ENCODE measurements at regions not wholly inside any gene's neighbourhood (a gene's known extent, or its start where the extent isn't known, plus 50 kb on each side); places are given as distances from the start of the nearest gene placed in this dataset.

DNA sequence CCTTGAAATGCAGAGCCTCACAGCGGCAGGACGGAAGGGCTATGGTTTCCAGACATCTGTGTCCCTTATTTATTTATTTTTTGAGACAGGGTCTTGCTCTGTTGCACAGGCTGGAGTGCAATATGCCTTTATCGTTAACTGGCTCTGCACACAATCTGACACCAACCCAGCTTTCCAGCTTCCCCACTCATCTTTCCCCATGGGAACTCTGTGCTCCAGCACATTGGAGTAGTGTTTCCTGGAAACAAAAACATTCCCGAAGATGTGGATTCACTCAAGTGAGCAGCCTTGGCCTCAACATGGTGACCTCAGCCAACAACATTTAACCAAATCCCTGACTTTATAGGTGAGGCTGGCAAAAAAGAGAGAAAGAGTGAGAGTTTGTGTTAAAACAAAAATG is 307.1 kb downstream of the TMEM114 start:
- ChIA-PET POLR2A (no interaction called here), CTCF (no interaction called here)
- no peak overlapping the region for H3K4me3 ChIP-seq (ENCODE audit: low read depth, low read length)
- H3K27ac ChIP-seq (ENCODE audit: extremely low read depth, low read depth, low read length), result no peak overlapping the region
- no peaks in the 10 kb centered on the region for H3K9me3 ChIP-seq (ENCODE audit: control insufficient read depth, insufficient read depth, low read depth, low read length)
- H3K4me1 ChIP-seq (ENCODE audit: control insufficient read depth, insufficient read depth, low read length), result no peaks in the 10 kb centered on the region
- H3K36me3 ChIP-seq (ENCODE audit: control insufficient read depth in 2 of 2, insufficient read depth in 1 of 2, low read length in 2 of 2), result no peaks in the 10 kb centered on the region
- TF ChIP-seq, protein P1, sequence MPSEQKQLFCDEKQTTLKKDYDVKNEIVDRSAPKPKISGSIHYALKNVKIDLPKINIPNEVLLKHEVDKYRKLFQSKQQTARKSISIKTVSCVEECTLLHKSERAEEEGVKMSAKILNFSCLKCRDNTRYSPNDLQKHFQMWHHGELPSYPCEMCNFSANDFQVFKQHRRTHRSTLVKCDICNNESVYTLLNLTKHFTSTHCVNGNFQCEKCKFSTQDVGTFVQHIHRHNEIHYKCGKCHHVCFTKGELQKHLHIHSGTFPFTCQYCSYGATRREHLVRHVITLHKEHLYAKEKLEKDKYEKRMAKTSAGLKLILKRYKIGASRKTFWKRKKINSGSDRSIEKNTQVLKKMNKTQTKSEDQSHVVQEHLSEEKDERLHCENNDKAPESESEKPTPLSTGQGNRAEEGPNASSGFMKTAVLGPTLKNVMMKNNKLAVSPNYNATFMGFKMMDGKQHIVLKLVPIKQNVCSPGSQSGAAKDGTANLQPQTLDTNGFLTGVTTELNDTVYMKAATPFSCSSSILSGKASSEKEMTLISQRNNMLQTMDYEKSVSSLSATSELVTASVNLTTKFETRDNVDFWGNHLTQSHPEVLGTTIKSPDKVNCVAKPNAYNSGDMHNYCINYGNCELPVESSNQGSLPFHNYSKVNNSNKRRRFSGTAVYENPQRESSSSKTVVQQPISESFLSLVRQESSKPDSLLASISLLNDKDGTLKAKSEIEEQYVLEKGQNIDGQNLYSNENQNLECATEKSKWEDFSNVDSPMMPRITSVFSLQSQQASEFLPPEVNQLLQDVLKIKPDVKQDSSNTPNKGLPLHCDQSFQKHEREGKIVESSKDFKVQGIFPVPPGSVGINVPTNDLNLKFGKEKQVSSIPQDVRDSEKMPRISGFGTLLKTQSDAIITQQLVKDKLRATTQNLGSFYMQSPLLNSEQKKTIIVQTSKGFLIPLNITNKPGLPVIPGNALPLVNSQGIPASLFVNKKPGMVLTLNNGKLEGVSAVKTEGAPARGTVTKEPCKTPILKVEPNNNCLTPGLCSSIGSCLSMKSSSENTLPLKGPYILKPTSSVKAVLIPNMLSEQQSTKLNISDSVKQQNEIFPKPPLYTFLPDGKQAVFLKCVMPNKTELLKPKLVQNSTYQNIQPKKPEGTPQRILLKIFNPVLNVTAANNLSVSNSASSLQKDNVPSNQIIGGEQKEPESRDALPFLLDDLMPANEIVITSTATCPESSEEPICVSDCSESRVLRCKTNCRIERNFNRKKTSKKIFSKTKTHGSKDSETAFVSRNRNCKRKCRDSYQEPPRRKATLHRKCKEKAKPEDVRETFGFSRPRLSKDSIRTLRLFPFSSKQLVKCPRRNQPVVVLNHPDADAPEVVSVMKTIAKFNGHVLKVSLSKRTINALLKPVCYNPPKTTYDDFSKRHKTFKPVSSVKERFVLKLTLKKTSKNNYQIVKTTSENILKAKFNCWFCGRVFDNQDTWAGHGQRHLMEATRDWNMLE (tag by site-specific recombination; conservative IDR thresholded peaks at IDR 0.05; ENCODE audit: low read depth), result no peak
- TF ChIP-seq, protein P2, sequence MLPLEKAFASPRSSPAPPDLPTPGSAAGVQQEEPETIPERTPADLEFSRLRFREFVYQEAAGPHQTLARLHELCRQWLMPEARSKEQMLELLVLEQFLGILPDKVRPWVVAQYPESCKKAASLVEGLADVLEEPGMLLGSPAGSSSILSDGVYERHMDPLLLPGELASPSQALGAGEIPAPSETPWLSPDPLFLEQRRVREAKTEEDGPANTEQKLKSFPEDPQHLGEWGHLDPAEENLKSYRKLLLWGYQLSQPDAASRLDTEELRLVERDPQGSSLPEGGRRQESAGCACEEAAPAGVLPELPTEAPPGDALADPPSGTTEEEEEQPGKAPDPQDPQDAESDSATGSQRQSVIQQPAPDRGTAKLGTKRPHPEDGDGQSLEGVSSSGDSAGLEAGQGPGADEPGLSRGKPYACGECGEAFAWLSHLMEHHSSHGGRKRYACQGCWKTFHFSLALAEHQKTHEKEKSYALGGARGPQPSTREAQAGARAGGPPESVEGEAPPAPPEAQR (tag by site-specific recombination; IDR thresholded peaks at IDR 0.05), result no peak
- TF ChIP-seq TRIM28 (IDR thresholded peaks at IDR 0.05; ENCODE audit: borderline replicate concordance, low read length) (no peak), ZNF157 (tag by site-specific recombination; IDR thresholded peaks at IDR 0.05) (no peak), ZNF692 (tag by site-specific recombination; IDR thresholded peaks at IDR 0.05) (no peak), ZNF639 (tag by site-specific recombination; IDR thresholded peaks at IDR 0.05) (no peak), ZNF776 (tag by site-specific recombination; IDR thresholded peaks at IDR 0.05; ENCODE audit: borderline replicate concordance) (no peak), SALL2 (tag by site-specific recombination; IDR thresholded peaks at IDR 0.05; ENCODE audit: borderline replicate concordance) (no peak), OSR2 (tag by site-specific recombination; IDR thresholded peaks at IDR 0.05) (no peak), ZNF391 (tag by site-specific recombination; IDR thresholded peaks at IDR 0.05; ENCODE audit: borderline replicate concordance, low read depth) (no peak), KLF10 (tag by site-specific recombination; IDR thresholded peaks at IDR 0.05) (no peak), ZFP37 (tag by site-specific recombination; IDR thresholded peaks at IDR 0.05) (no peak), ZBTB1 (tag by site-specific recombination; IDR thresholded peaks at IDR 0.05) (no peak)
- TF ChIP-seq, protein P3, sequence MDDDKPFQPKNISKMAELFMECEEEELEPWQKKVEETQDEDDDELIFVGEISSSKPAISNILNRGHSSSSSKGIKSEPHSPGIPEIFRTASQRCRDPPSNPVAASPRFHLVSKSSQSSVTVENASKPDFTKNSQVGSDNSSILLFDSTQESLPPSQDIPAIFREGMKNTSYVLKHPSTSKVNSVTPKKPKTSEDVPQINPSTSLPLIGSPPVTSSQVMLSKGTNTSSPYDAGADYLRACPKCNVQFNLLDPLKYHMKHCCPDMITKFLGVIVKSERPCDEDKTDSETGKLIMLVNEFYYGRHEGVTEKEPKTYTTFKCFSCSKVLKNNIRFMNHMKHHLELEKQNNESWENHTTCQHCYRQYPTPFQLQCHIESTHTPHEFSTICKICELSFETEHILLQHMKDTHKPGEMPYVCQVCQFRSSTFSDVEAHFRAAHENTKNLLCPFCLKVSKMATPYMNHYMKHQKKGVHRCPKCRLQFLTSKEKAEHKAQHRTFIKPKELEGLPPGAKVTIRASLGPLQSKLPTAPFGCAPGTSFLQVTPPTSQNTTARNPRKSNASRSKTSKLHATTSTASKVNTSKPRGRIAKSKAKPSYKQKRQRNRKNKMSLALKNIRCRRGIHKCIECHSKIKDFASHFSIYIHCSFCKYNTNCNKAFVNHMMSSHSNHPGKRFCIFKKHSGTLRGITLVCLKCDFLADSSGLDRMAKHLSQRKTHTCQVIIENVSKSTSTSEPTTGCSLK (tag by site-specific recombination; IDR thresholded peaks at IDR 0.05), result no peak
- TF ChIP-seq, protein P4, sequence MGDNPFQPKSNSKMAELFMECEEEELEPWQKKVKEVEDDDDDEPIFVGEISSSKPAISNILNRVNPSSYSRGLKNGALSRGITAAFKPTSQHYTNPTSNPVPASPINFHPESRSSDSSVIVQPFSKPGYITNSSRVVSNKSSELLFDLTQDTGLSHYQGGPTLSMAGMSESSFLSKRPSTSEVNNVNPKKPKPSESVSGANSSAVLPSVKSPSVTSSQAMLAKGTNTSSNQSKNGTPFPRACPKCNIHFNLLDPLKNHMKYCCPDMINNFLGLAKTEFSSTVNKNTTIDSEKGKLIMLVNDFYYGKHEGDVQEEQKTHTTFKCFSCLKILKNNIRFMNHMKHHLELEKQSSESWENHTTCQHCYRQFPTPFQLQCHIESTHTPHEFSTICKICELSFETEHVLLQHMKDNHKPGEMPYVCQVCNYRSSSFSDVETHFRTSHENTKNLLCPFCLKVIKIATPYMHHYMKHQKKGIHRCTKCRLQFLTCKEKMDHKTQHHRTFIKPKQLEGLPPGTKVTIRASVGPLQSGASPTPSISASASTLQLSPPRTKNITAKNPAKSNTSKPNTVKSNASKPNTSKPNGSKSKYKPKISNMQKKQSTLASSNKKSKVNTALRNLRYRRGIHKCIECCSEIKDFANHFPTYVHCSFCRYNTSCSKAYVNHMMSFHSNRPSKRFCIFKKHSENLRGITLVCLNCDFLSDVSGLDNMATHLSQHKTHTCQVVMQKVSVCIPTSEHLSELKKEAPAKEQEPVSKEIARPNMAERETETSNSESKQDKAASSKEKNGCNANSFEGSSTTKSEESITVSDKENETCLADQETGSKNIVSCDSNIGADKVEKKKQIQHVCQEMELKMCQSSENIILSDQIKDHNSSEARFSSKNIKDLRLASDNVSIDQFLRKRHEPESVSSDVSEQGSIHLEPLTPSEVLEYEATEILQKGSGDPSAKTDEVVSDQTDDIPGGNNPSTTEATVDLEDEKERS (tag by site-specific recombination; IDR thresholded peaks at IDR 0.05), result no peak
- TF ChIP-seq, protein P5, sequence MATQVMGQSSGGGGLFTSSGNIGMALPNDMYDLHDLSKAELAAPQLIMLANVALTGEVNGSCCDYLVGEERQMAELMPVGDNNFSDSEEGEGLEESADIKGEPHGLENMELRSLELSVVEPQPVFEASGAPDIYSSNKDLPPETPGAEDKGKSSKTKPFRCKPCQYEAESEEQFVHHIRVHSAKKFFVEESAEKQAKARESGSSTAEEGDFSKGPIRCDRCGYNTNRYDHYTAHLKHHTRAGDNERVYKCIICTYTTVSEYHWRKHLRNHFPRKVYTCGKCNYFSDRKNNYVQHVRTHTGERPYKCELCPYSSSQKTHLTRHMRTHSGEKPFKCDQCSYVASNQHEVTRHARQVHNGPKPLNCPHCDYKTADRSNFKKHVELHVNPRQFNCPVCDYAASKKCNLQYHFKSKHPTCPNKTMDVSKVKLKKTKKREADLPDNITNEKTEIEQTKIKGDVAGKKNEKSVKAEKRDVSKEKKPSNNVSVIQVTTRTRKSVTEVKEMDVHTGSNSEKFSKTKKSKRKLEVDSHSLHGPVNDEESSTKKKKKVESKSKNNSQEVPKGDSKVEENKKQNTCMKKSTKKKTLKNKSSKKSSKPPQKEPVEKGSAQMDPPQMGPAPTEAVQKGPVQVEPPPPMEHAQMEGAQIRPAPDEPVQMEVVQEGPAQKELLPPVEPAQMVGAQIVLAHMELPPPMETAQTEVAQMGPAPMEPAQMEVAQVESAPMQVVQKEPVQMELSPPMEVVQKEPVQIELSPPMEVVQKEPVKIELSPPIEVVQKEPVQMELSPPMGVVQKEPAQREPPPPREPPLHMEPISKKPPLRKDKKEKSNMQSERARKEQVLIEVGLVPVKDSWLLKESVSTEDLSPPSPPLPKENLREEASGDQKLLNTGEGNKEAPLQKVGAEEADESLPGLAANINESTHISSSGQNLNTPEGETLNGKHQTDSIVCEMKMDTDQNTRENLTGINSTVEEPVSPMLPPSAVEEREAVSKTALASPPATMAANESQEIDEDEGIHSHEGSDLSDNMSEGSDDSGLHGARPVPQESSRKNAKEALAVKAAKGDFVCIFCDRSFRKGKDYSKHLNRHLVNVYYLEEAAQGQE (tag by site-specific recombination; IDR thresholded peaks at IDR 0.05), result no peak
- TF ChIP-seq, protein P6, sequence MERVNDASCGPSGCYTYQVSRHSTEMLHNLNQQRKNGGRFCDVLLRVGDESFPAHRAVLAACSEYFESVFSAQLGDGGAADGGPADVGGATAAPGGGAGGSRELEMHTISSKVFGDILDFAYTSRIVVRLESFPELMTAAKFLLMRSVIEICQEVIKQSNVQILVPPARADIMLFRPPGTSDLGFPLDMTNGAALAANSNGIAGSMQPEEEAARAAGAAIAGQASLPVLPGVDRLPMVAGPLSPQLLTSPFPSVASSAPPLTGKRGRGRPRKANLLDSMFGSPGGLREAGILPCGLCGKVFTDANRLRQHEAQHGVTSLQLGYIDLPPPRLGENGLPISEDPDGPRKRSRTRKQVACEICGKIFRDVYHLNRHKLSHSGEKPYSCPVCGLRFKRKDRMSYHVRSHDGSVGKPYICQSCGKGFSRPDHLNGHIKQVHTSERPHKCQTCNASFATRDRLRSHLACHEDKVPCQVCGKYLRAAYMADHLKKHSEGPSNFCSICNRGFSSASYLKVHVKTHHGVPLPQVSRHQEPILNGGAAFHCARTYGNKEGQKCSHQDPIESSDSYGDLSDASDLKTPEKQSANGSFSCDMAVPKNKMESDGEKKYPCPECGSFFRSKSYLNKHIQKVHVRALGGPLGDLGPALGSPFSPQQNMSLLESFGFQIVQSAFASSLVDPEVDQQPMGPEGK (tag by site-specific recombination; IDR thresholded peaks at IDR 0.05), result no peak
